H1 (cell line): ENCODE measurements at regions not wholly inside any gene's neighbourhood (a gene's known extent, or its start where the extent isn't known, plus 50 kb on each side); places are given as distances from the start of the nearest gene placed in this dataset.

Experiments
- CTCF ChIA-PET: fragments of 300-600 bp; sonication (Branson Sonifier 250); formaldehyde crosslinking; loops from one replicate; lab custom pipeline; 2021; ENCODE audit not compliant: partially characterized antibody; lab: Charles Lee
- POLR2A ChIA-PET: fragments of 300-600 bp; sonication (Branson Sonifier 250); formaldehyde crosslinking; loops from one replicate; lab custom pipeline; 2021; ENCODE audit warnings: inconsistent platforms; ENCODE audit not compliant: partially characterized antibody; lab: Charles Lee
- DNase-seq, 2 experiments: peaks; one replicate each; pipeline versions ENCODE4 v3.0.0 to v3.0.0-alpha.2; 2010 to 2022; ENCODE audit warnings: low spot score in 2 of 2, low read depth in 1 of 2, mixed read lengths in 1 of 2
- FAIRE-seq: peaks from 2 replicates; lab custom pipeline; 2011; peaks lifted over from hg19 to GRCh38; lab: Jason Lieb, UNC
- H2AFZ ChIP-seq: 2 replicates; pipeline ENCODE4 v1.8.1; 2012; ENCODE audit warnings: low read length, inconsistent platforms
- H2AK5ac ChIP-seq: 2 replicates; pipeline ENCODE4 v1.6.1; 2013; ENCODE audit warnings: low read depth, low read length
- H2BK120ac ChIP-seq: replicated peaks from 2 replicates; pipeline ENCODE3; 2013; ENCODE audit warnings: low read depth, low read length, inconsistent platforms
- H2BK12ac ChIP-seq: 2 replicates; pipeline ENCODE4 v1.6.1; 2013; ENCODE audit warnings: low read depth, low read length
- H2BK15ac ChIP-seq: 2 replicates; pipeline ENCODE4 v1.6.1; 2013; ENCODE audit warnings: low read length
- H2BK20ac ChIP-seq: 2 replicates; pipeline ENCODE4 v1.6.1; 2013; ENCODE audit warnings: low read length
- H2BK5ac ChIP-seq: 2 replicates; pipeline ENCODE4 v1.6.1; 2013; ENCODE audit warnings: low read depth, low read length
- H3K14ac ChIP-seq: 2 replicates; pipeline ENCODE4 v1.6.1; 2013; ENCODE audit warnings: inconsistent platforms; ENCODE audit not compliant: insufficient read length
- H3K18ac ChIP-seq: 2 replicates; pipeline ENCODE4 v1.6.1; 2013; ENCODE audit warnings: low read length; ENCODE audit errors: extremely low read depth
- H3K23ac ChIP-seq: 2 replicates; pipeline ENCODE4 v1.6.1; 2013; ENCODE audit warnings: inconsistent platforms; ENCODE audit not compliant: insufficient read length
- H3K23me2 ChIP-seq: 2 replicates; pipeline ENCODE4 v1.6.1; 2013; ENCODE audit warnings: low read depth, low read length
- H3K27ac ChIP-seq: 2 replicates; pipeline ENCODE4 v1.6.1; 2011; ENCODE audit warnings: low read depth, low read length, inconsistent platforms
- H3K27me3 ChIP-seq, 4 experiments: replicated peaks in 1 of 4; 1 replicate in 1 of 4; 2 replicates in 3 of 4; pipeline versions ENCODE4 v1.6.1 to v1.8.1; 2011 to 2013; ENCODE audit warnings: low read length in 3 of 4, mild to moderate bottlenecking in 3 of 4, inconsistent platforms in 2 of 4, mixed read lengths in 2 of 4, moderate library complexity in 1 of 4; ENCODE audit not compliant: control insufficient read depth in 3 of 4, insufficient read depth in 3 of 4; ENCODE audit errors: extremely low read depth in 1 of 4
- H3K36me3 ChIP-seq, 4 experiments: 2 replicates each; pipeline versions ENCODE4 v1.6.1 to v1.8.1; 2011 to 2013; ENCODE audit warnings: mild to moderate bottlenecking in 4 of 4, low read length in 3 of 4, moderate library complexity in 2 of 4, control low read depth in 1 of 4, inconsistent platforms in 1 of 4; ENCODE audit not compliant: insufficient read depth in 4 of 4, control insufficient read depth in 2 of 4
- H3K4ac ChIP-seq: replicated peaks from 2 replicates; pipeline ENCODE3; 2013; ENCODE audit warnings: low read length, low read depth, mixed read lengths, inconsistent platforms; ENCODE audit not compliant: insufficient read length
- H3K4me1 ChIP-seq, 4 experiments: replicated peaks in 1 of 4; 1 replicate in 1 of 4; 2 replicates in 3 of 4; pipeline versions ENCODE4 v1.6.1 to v1.8.1; 2011 to 2013; ENCODE audit warnings: low read length in 3 of 4, inconsistent platforms in 2 of 4, mixed read lengths in 1 of 4; ENCODE audit not compliant: insufficient read depth in 4 of 4, control insufficient read depth in 3 of 4
- H3K4me2 ChIP-seq, 2 experiments: 2 replicates each; pipeline versions ENCODE4 v1.6.1 to v1.8.1; 2011 to 2013; ENCODE audit warnings: low read depth in 2 of 2, low read length in 2 of 2, control low read depth in 1 of 2, inconsistent platforms in 1 of 2, mild to moderate bottlenecking in 1 of 2; ENCODE audit not compliant: insufficient read depth in 1 of 2
- H3K4me3 ChIP-seq, 4 experiments: fragments of 200-600, 300-600 bp in 1 of 4; sonication (generic), shearing (Covaris generic), sonication (Bioruptor Twin) in 1 of 4; 2 replicates each; pipeline versions ENCODE4 v1.5.1 to v1.8.1; 2011 to 2016; ENCODE audit warnings: low read length in 4 of 4, low read depth in 3 of 4, control low read depth in 2 of 4, inconsistent platforms in 2 of 4, mild to moderate bottlenecking in 2 of 4, mixed read lengths in 1 of 4, moderate library complexity in 1 of 4; ENCODE audit not compliant: insufficient read depth in 2 of 4; ENCODE audit errors: extremely low read depth in 1 of 4
- H3K56ac ChIP-seq: replicated peaks from 2 replicates; pipeline ENCODE3; 2013; ENCODE audit warnings: low read depth, mild to moderate bottlenecking, mixed read lengths, low read length, inconsistent platforms; ENCODE audit not compliant: insufficient read length
- H3K79me1 ChIP-seq: 2 replicates; pipeline ENCODE4 v1.6.1; 2013; ENCODE audit warnings: low read depth, low read length, control low read depth
- H3K79me2 ChIP-seq, 2 experiments: 2 replicates each; pipeline versions ENCODE4 v1.6.1 to v1.8.1; 2012 to 2013; ENCODE audit warnings: low read length in 2 of 2, mild to moderate bottlenecking in 2 of 2, inconsistent platforms in 1 of 2; ENCODE audit not compliant: insufficient read depth in 2 of 2, control insufficient read depth in 1 of 2
- H3K9ac ChIP-seq, 4 experiments: replicated peaks in 1 of 4; 1 replicate in 1 of 4; 2 replicates in 3 of 4; pipeline versions ENCODE4 v1.6.1 to v1.8.1; 2011 to 2013; ENCODE audit warnings: low read depth in 3 of 4, low read length in 3 of 4, control low read depth in 2 of 4, mild to moderate bottlenecking in 2 of 4, moderate library complexity in 2 of 4, inconsistent platforms in 1 of 4; ENCODE audit errors: extremely low read depth in 1 of 4
- H3K9me3 ChIP-seq, 2 experiments: 2 replicates each; pipeline versions ENCODE4 v1.6.1 to v1.8.1; 2012 to 2013; ENCODE audit warnings: mild to moderate bottlenecking in 2 of 2, moderate library complexity in 2 of 2, control low read depth in 1 of 2, inconsistent platforms in 1 of 2, low read depth in 1 of 2, low read length in 1 of 2, mixed read lengths in 1 of 2; ENCODE audit not compliant: insufficient read depth in 2 of 2
- H4K20me1 ChIP-seq, 2 experiments: replicated peaks in 1 of 2; 2 replicates each; pipeline versions ENCODE3 to v1.8.1; 2011 to 2013; ENCODE audit warnings: inconsistent platforms in 2 of 2, low read length in 2 of 2, mild to moderate bottlenecking in 1 of 2; ENCODE audit not compliant: insufficient read depth in 2 of 2, control insufficient read depth in 1 of 2
- H4K5ac ChIP-seq: 2 replicates; pipeline ENCODE4 v1.6.1; 2013; ENCODE audit warnings: low read length, low read depth, mixed read lengths, inconsistent platforms; ENCODE audit not compliant: insufficient read length
- H4K8ac ChIP-seq: 2 replicates; pipeline ENCODE4 v1.8.0; 2013; ENCODE audit warnings: mild to moderate bottlenecking, moderate library complexity, low read length, inconsistent platforms; ENCODE audit not compliant: insufficient read depth; ENCODE audit errors: extremely low read depth
- H4K91ac ChIP-seq: replicated peaks from 2 replicates; pipeline ENCODE3; 2013; ENCODE audit warnings: low read length, mixed read lengths, inconsistent platforms; ENCODE audit not compliant: insufficient read length
- HDAC6 ChIP-seq: IDR thresholded peaks from one replicate; pipeline ENCODE4 v1.7.1; 2012; ENCODE audit warnings: low read depth, mild to moderate bottlenecking, inconsistent platforms, low read length, moderate library complexity
- WGBS, 2 experiments: shearing (Covaris generic) in 1 of 2; methylation state at CpG; one replicate each; pipeline versions ENCODE4 v1.1.6 to v1.1.7; 2013 to 2015; ENCODE audit warnings: low lambda C conversion rate in 2 of 2, mixed read lengths in 2 of 2, inconsistent platforms in 1 of 2, low coverage in 1 of 2, missing lambda C conversion rate in 1 of 2; ENCODE audit not compliant: insufficient replicate concordance in 2 of 2, insufficient coverage in 1 of 2, insufficient read length in 1 of 2; ENCODE audit errors: extremely low coverage in 1 of 2, missing lambda C conversion rate in 1 of 2; 5-methylcytosine and 5-hydroxymethylcytosine counted together

GRCh38 chr6:156185113-156185512 is 592.1 kb upstream of the ARID1B start:
- Histone ChIP-seq H3K23ac (no peak overlapping the region), H3K79me2 (no peaks in the 10 kb centered on the region), H2AFZ (no peak overlapping the region), H3K4me1 (peaks cover 0 to 8% (median 0%) of the 10 kb centered on the region in 4 experiments; a peak in 3 of 7 replicates), H3K18ac (no peak overlapping the region), H3K4ac (no peak overlapping the region), H3K4me2 (no peak overlapping the region), H4K5ac (no peak overlapping the region), H2BK20ac (no peak overlapping the region), H2BK15ac (no peak overlapping the region), H3K27me3 (no peaks in the 10 kb centered on the region), H3K79me1 (no peaks in the 10 kb centered on the region), H3K23me2 (no peaks in the 10 kb centered on the region), H2AK5ac (no peak overlapping the region), H3K36me3 (no peaks in the 10 kb centered on the region), H3K14ac (no peak overlapping the region), H3K9ac (no peak overlapping the region), H3K9me3 (no peaks in the 10 kb centered on the region), H3K56ac (no peak overlapping the region), H4K20me1 (no peaks in the 10 kb centered on the region), H2BK5ac (no peak overlapping the region), H4K91ac (no peak overlapping the region), H2BK12ac (no peak overlapping the region), H3K4me3 (no peak overlapping the region), H4K8ac (no peak overlapping the region), H2BK120ac (no peak overlapping the region), H3K27ac (no peak overlapping the region)
- 86% methylated on average over 3 of the region's 3 CpGs; no CpG with 5 or more reads in 1 of the 2 experiments for WGBS, 2 experiments
- ChIA-PET CTCF (interaction anchor here (0.9 to 1.3 kb wide), 2 partner anchors 12 to 175 kb away, joined by 3 to 5 read pairs; no protein-coding TSS in a partner anchor), POLR2A (interaction anchor here (0.6 kb wide), 1 partner anchor 1191 kb away, joined by 3 read pairs; no protein-coding TSS in a partner anchor)
- FAIRE-seq (no peak), DNase-seq (no peak)
- no peak for TF ChIP-seq HDAC6
